PC-3 (cell line): ENCODE measurements at regions not wholly inside any gene's neighbourhood (a gene's known extent, or its start where the extent isn't known, plus 50 kb on each side); places are given as distances from the start of the nearest gene placed in this dataset.

Experiments
- ATAC-seq: fragments of 200-7000 bp; cut with Tn5 transposase; 2 replicates; pipeline ENCODE4 v1.9.1; 2020; ENCODE audit warnings: mild to moderate bottlenecking, moderate library complexity
- BruUV-seq: library from RNA; stranded (reverse); fragments of 400-500 nt; replicated peaks from 2 replicates; lab custom pipeline; 2021; lab: Mats Ljungman, UMichigan
- CTCF ChIA-PET: fragments of 300-600 bp; sonication (Branson Sonifier 250); formaldehyde crosslinking; loops from one replicate; lab custom pipeline; 2022; ENCODE audit warnings: antibody characterized with exemption; lab: Charles Lee
- POLR2A ChIA-PET: fragments of 300-600 bp; sonication (Branson Sonifier 250); formaldehyde crosslinking; loops from one replicate; lab custom pipeline; 2022; ENCODE audit warnings: antibody characterized with exemption; ENCODE audit not compliant: unreplicated experiment; lab: Charles Lee
- DNase-seq: peaks from one replicate; pipeline ENCODE4 v3.0.0-alpha.2; 2015
- H2AFZ ChIP-seq: fragments of 300-600 bp; sonication (generic); 2 replicates; pipeline ENCODE4 v1.6.0; 2016; ENCODE audit warnings: antibody characterized with exemption, low read length
- H3F3A ChIP-seq: fragments of 300-600 bp; sonication (generic); one replicate; pipeline ENCODE4 v1.6.0; 2017; ENCODE audit warnings: antibody characterized with exemption, low read length, control low read depth, mild to moderate bottlenecking; ENCODE audit not compliant: unreplicated experiment
- H3K27ac ChIP-seq: fragments of 300-600 bp; sonication (generic); 2 replicates; pipeline ENCODE4 v1.5.1; 2016; ENCODE audit warnings: mild to moderate bottlenecking, low read length
- H3K27me3 ChIP-seq: fragments of 300-600 bp; sonication (generic); 2 replicates; pipeline ENCODE4 v1.6.1; 2016; ENCODE audit warnings: low read length, mixed read lengths
- H3K36me3 ChIP-seq: fragments of 300-600 bp; sonication (generic); 2 replicates; pipeline ENCODE4 v1.6.1; 2016; ENCODE audit warnings: low read depth, mixed run types, low read length, mixed read lengths
- H3K4me1 ChIP-seq: fragments of 300-600 bp; sonication (generic); 2 replicates; pipeline ENCODE4 v1.5.1; 2016; ENCODE audit warnings: low read length; ENCODE audit not compliant: insufficient read depth
- H3K4me2 ChIP-seq: fragments of 300-600 bp; sonication (generic); 2 replicates; pipeline ENCODE4 v1.6.0; 2016; ENCODE audit warnings: low read length
- H3K4me3 ChIP-seq: fragments of 300-600 bp; sonication (generic); 2 replicates; pipeline ENCODE4 v1.5.1; 2016; ENCODE audit warnings: mild to moderate bottlenecking, low read length, mixed read lengths
- H3K79me2 ChIP-seq: fragments of 300-600 bp; sonication (generic); 2 replicates; pipeline ENCODE4 v1.6.1; 2017; ENCODE audit warnings: low read length, mixed read lengths
- H3K9ac ChIP-seq: fragments of 300-600 bp; sonication (generic); 2 replicates; pipeline ENCODE4 v1.6.0; 2016; ENCODE audit warnings: mild to moderate bottlenecking, low read length
- H3K9me2 ChIP-seq: fragments of 300-600 bp; sonication (generic); replicated peaks from 2 replicates; pipeline ENCODE4 v1.6.1; 2016; ENCODE audit warnings: mixed run types, low read length, mixed read lengths
- H3K9me3 ChIP-seq: fragments of 300-600 bp; sonication (generic); 2 replicates; pipeline ENCODE4 v1.6.1; 2016; ENCODE audit warnings: low read length, mixed read lengths
- H4K20me1 ChIP-seq: fragments of 300-600 bp; sonication (generic); 2 replicates; pipeline ENCODE4 v1.6.1; 2016; ENCODE audit warnings: low read length, mixed read lengths
- CTCF ChIP-seq: fragments of 300-600 bp; sonication (generic); conservative IDR thresholded peaks from 2 replicates; pipeline ENCODE4 v1.5.1; 2017; ENCODE audit warnings: antibody characterized with exemption, low read depth, mild to moderate bottlenecking, low read length
- EZH2 ChIP-seq: fragments of 300-600 bp; sonication (generic); IDR thresholded peaks from one replicate; pipeline ENCODE4 v1.6.1; 2017; ENCODE audit warnings: antibody characterized with exemption, mild to moderate bottlenecking, low read length; ENCODE audit not compliant: unreplicated experiment
- EZH2phosphoT487 ChIP-seq: fragments of 300-600 bp; sonication (generic); IDR thresholded peaks from 2 replicates; pipeline ENCODE4 v1.6.1; 2018; ENCODE audit warnings: mild to moderate bottlenecking, antibody characterized with exemption, low read length, borderline replicate concordance
- intact Hi-C: fragments of 100-400 bp; cut with micrococcal nuclease; formaldehyde crosslinking; loops from 2 replicates; pipeline ENCODE4 v1.9.0; 2023

GRCh38 chr3:24748520-24748919 is 253.9 kb upstream of the THRB start:
- intact Hi-C loops = no loop called here
- no peak for ATAC-seq
- peaks cover 91% of the 10 kb centered on the region for H3K27me3 ChIP-seq

DNA sequence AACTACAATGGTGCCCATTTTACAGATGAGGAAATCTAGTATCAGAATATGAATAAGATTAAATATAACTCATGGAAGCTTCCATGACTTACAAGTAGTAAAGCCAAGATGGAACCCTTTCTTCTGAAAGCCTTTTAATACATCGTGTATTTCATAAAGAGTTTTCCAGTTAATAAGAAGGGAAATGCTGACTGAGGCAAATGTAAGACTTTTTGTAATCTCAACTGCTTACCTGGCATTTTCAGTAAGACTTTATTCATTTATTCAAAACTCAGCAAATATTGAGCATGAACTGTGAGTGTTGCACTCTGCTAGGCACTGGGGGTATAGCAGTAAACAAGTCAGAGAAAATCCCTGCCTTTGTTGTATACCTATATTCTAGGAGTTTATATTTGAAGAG is 256.4 kb upstream of the THRB start:
- H3K27me3 ChIP-seq = peaks cover 95% of the 10 kb centered on the region
- ChIA-PET CTCF (no interaction called here), POLR2A (no interaction called here)
- H3K4me3 ChIP-seq = no peak overlapping the region
- H3F3A ChIP-seq = no peaks in the 10 kb centered on the region
- BruUV-seq = no TSS peak
- no peaks in the 10 kb centered on the region for H3K9me3 ChIP-seq
- intact Hi-C loops = no loop called here
- no peak overlapping the region for H3K4me2 ChIP-seq
- no peaks in the 10 kb centered on the region for H3K9me2 ChIP-seq
- no peak overlapping the region for H2AFZ ChIP-seq
- no peak overlapping the region for H3K27ac ChIP-seq
- DNase-seq = no peak
- H3K4me1 ChIP-seq = no peaks in the 10 kb centered on the region
- H3K36me3 ChIP-seq = no peaks in the 10 kb centered on the region
- no peak overlapping the region for H3K9ac ChIP-seq
- ATAC-seq = no peak
- TF ChIP-seq EZH2phosphoT487 (no peak), EZH2 (no peak), CTCF (no peak)
- no peaks in the 10 kb centered on the region for H4K20me1 ChIP-seq
- H3K79me2 ChIP-seq = no peaks in the 10 kb centered on the region

More at GRCh38 chr3:24748520-24748919, 253.9 kb upstream of the THRB start:
- H2AFZ ChIP-seq = no peak overlapping the region
- no peak overlapping the region for H3K9ac ChIP-seq
- no TSS peak for BruUV-seq
- H3K79me2 ChIP-seq = no peaks in the 10 kb centered on the region
- H3K9me3 ChIP-seq = no peaks in the 10 kb centered on the region
- H3K36me3 ChIP-seq = no peaks in the 10 kb centered on the region
- TF ChIP-seq EZH2phosphoT487 (no peak), EZH2 (no peak), CTCF (no peak)
- no peak overlapping the region for H3K4me3 ChIP-seq
- no peak for DNase-seq
- H3K4me2 ChIP-seq = no peak overlapping the region
- no peaks in the 10 kb centered on the region for H3F3A ChIP-seq
- CTCF ChIA-PET = no interaction called here
- POLR2A ChIA-PET = no interaction called here
- no peaks in the 10 kb centered on the region for H3K9me2 ChIP-seq
- no peaks in the 10 kb centered on the region for H4K20me1 ChIP-seq
- H3K4me1 ChIP-seq = no peaks in the 10 kb centered on the region
- no peak overlapping the region for H3K27ac ChIP-seq

DNA sequence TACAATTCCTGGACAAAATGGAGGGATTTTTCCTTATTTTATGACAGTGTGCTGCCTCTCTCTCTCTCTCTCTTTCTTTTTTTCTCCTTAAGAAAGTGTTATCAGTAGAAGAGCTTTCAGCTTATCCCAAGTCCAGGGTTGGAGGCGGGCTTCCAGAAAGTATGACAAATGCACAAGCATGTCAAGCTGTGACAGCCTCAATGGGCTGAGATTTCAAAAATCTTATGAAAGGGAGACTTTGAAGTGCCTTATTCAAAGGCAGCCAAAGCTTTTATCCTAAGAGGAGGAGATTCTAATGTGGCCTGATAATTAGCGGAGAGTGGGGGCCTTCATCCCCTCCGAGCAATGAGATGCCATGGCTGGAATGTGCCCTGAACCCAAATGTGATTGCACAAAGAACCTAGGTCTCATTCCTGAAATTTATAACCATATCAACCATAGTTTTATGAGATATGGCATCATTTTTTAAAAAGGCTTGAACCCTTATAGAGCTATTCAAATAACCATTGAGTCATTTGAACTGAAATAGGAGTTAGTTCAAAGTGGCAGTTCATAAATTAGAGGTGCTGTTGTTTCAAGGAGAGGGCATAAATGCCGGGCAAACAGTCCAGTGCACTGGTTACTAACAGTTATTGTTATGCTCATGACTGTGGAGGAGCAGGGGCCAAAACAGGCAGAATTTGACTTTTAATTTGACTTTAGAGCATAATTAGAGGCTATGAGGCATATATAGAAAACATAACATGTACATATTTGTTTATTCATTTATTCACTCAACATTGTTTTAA is 261.6 kb upstream of the THRB start:
- intact Hi-C loops = no loop called here
- DNase-seq (no peak), ATAC-seq (no peak)
- Histone ChIP-seq H3K27ac (no peak overlapping the region), H3K27me3 (peaks cover 91% of the 10 kb centered on the region), H4K20me1 (no peaks in the 10 kb centered on the region), H2AFZ (no peak overlapping the region), H3K9ac (no peak overlapping the region), H3K9me2 (no peaks in the 10 kb centered on the region), H3K4me2 (no peak overlapping the region), H3K79me2 (no peaks in the 10 kb centered on the region), H3K36me3 (no peaks in the 10 kb centered on the region), H3K9me3 (no peaks in the 10 kb centered on the region), H3K4me1 (no peaks in the 10 kb centered on the region), H3F3A (no peaks in the 10 kb centered on the region), H3K4me3 (no peak overlapping the region)
- ChIA-PET POLR2A (no interaction called here), CTCF (no interaction called here)
- TF ChIP-seq CTCF (no peak), EZH2phosphoT487 (no peak), EZH2 (no peak)
- BruUV-seq = no TSS peak
